SKM-1 (cell line): ENCODE measurements at regions not wholly inside any gene's neighbourhood (a gene's known extent, or its start where the extent isn't known, plus 50 kb on each side); places are given as distances from the start of the nearest gene placed in this dataset.

Source experiments
- DNase-seq: peaks from one replicate; lab custom pipeline; 2025; ENCODE audit not compliant: unreplicated experiment; lab: John Stamatoyannopoulos, UW

- no peak for DNase-seq
Observed at GRCh38 chr9:19732441-19732951, 56.3 kb downstream of the SLC24A2 start.

- DNase-seq = no peak
Observed at GRCh38 chr9:19728101-19728500, 60.7 kb downstream of the SLC24A2 start.

- no peak for DNase-seq
Observed at GRCh38 chr9:19725970-19726369, 62.9 kb downstream of the SLC24A2 start.

- no peak for DNase-seq
Observed at GRCh38 chr9:19720377-19720776, 68.5 kb downstream of the SLC24A2 start.

- no peak for DNase-seq
Observed at GRCh38 chr9:19703702-19704101, 85.1 kb downstream of the SLC24A2 start.

GRCh38 chr9:19701991-19702390 is 86.8 kb downstream of the SLC24A2 start:
- no peak for DNase-seq

- no peak for DNase-seq
Observed at GRCh38 chr9:19701274-19701673, 87.6 kb downstream of the SLC24A2 start.

GRCh38 chr9:19700699-19701098 is 88.1 kb downstream of the SLC24A2 start:
- no peak for DNase-seq

- DNase-seq = no peak
Observed at GRCh38 chr9:19699756-19700155, 89.1 kb downstream of the SLC24A2 start.

GRCh38 chr9:19698960-19699359 is 89.9 kb downstream of the SLC24A2 start:
- no peak for DNase-seq

GRCh38 chr9:19694601-19695000 is 94.2 kb downstream of the SLC24A2 start:
- DNase-seq = no peak

- DNase-seq = no peak
Observed at GRCh38 chr9:19690128-19690527, 98.7 kb downstream of the SLC24A2 start.

GRCh38 chr9:19689328-19690101 is 99.3 kb downstream of the SLC24A2 start:
- DNase-seq = no peak

- DNase-seq = no peak
Observed at GRCh38 chr9:19683715-19684114, 105.1 kb downstream of the SLC24A2 start.

- no peak for DNase-seq
Observed at GRCh38 chr9:19682397-19682796, 106.4 kb downstream of the SLC24A2 start.

- DNase-seq = no peak
Observed at GRCh38 chr9:19681846-19682245, 107.0 kb downstream of the SLC24A2 start.

GRCh38 chr9:19677924-19678323 is 110.9 kb downstream of the SLC24A2 start:
- DNase-seq = no peak

- DNase-seq = no peak
Observed at GRCh38 chr9:19675492-19675891, 113.3 kb downstream of the SLC24A2 start.

GRCh38 chr9:19666575-19666974 is 122.3 kb downstream of the SLC24A2 start:
- DNase-seq = no peak

GRCh38 chr9:19665146-19665863 is 123.5 kb downstream of the SLC24A2 start:
- DNase-seq = no peak

- DNase-seq = no peak
Observed at GRCh38 chr9:19663570-19663969, 125.3 kb downstream of the SLC24A2 start.

- no peak for DNase-seq
Observed at GRCh38 chr9:19662213-19662612, 126.6 kb downstream of the SLC24A2 start.
